ENCODE measurements at regions not wholly inside any gene's neighbourhood (a gene's known extent, or its start where the extent isn't known, plus 50 kb on each side); places are given as distances from the start of the nearest gene placed in this dataset.
"Not testable (repeated sequence)": the region's sequence is repeated elsewhere in the genome, so short reads cannot be mapped to it uniquely, and the experiment has no call there.

- DNase-seq (ENCODE audit: low spot score): not testable (repeated sequence)
Measured at GRCh38 chr2:12024197-12024907, 277.9 kb downstream of the LPIN1 start.

- DNase-seq (ENCODE audit: low spot score): no peak
Measured at GRCh38 chr2:12027136-12027535, 280.7 kb downstream of the LPIN1 start.

- DNase-seq (ENCODE audit: low spot score): no peak
Measured at GRCh38 chr2:12031866-12032265, 285.4 kb downstream of the LPIN1 start.

- no peak for DNase-seq (ENCODE audit: low spot score)
Measured at GRCh38 chr2:12032398-12032797, 286.0 kb downstream of the LPIN1 start.

- no peak for DNase-seq (ENCODE audit: low spot score)
Measured at GRCh38 chr2:12032975-12033374, 286.5 kb downstream of the LPIN1 start.

GRCh38 chr2:12033494-12033893 is 287.1 kb downstream of the LPIN1 start:
- no peak for DNase-seq (ENCODE audit: low spot score)

GRCh38 chr2:12034382-12034781 is 287.9 kb downstream of the LPIN1 start:
- no peak for DNase-seq (ENCODE audit: low spot score)

GRCh38 chr2:12035029-12035720 is 288.7 kb downstream of the LPIN1 start:
- no peak for DNase-seq (ENCODE audit: low spot score)

GRCh38 chr2:12035956-12036639 is 289.7 kb downstream of the LPIN1 start:
- no peak for DNase-seq (ENCODE audit: low spot score)

GRCh38 chr2:12036640-12036983 is 290.2 kb downstream of the LPIN1 start:
- DNase-seq (ENCODE audit: low spot score): no peak

- DNase-seq (ENCODE audit: low spot score): no peak
Measured at GRCh38 chr2:12037301-12037700, 290.9 kb downstream of the LPIN1 start.

- no peak for DNase-seq (ENCODE audit: low spot score)
Measured at GRCh38 chr2:12041236-12041635, 294.8 kb downstream of the LPIN1 start.

- no peak for DNase-seq (ENCODE audit: low spot score)
Measured at GRCh38 chr2:12043131-12043530, 296.7 kb downstream of the LPIN1 start.

- no peak for DNase-seq (ENCODE audit: low spot score)
Measured at GRCh38 chr2:12044857-12045256, 298.4 kb downstream of the LPIN1 start.

GRCh38 chr2:12045864-12046291 is 299.4 kb downstream of the LPIN1 start:
- no peak for DNase-seq (ENCODE audit: low spot score)

- no peak for DNase-seq (ENCODE audit: low spot score)
Measured at GRCh38 chr2:12046641-12047040, 300.2 kb downstream of the LPIN1 start.

GRCh38 chr2:12047761-12048160 is 301.3 kb downstream of the LPIN1 start:
- DNase-seq (ENCODE audit: low spot score): no peak

GRCh38 chr2:12048550-12048949 is 302.1 kb downstream of the LPIN1 start:
- peak; percentile 8 for DNase-seq (ENCODE audit: low spot score)

GRCh38 chr2:12050396-12050795 is 304.0 kb downstream of the LPIN1 start:
- no peak for DNase-seq (ENCODE audit: low spot score)

- no peak for DNase-seq (ENCODE audit: low spot score)
Measured at GRCh38 chr2:12051831-12052230, 305.4 kb downstream of the LPIN1 start.

- DNase-seq (ENCODE audit: low spot score): no peak
Measured at GRCh38 chr2:12052796-12053195, 306.4 kb downstream of the LPIN1 start.

GRCh38 chr2:12054956-12055618 is 308.7 kb downstream of the LPIN1 start:
- no peak for DNase-seq (ENCODE audit: low spot score)
